ENCODE measurements at regions not wholly inside any gene's neighbourhood (a gene's known extent, or its start where the extent isn't known, plus 50 kb on each side); places are given as distances from the start of the nearest gene placed in this dataset.

DNA sequence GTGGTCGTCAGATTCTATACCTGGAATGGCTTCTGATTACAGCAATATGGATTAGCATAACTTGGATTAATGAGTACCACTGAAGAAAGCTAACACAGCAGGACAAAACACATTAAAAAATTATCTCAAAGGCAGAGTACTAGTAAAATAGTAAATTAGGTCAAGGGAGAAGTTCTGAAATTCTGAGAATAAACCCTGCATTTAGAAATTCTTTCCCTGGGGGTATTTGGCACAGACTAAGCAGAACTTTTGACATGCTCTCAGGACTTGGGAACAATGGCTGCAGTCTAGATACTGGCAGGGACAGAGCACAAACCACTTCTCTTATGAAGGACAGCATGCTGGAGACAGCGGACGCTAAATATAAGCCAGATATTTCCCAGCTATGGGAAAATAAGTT lies 85.6 kb upstream of the GRIA4 start:
- H3K79me2 ChIP-seq (ENCODE audit: insufficient read depth, low read length), result no peaks in the 10 kb centered on the region
- H3K9me3 ChIP-seq (ENCODE audit: insufficient read depth, low read length, severe bottlenecking), result no peaks in the 10 kb centered on the region
- ATAC-seq (ENCODE audit: insufficient read depth, low read depth), result no peak
- no peak overlapping the region for H3K27ac ChIP-seq (ENCODE audit: low read length)
- H3K4me2 ChIP-seq (ENCODE audit: insufficient read depth, low read length), result no peak overlapping the region
- no peak overlapping the region for H3K4me3 ChIP-seq (ENCODE audit: low read depth in 1 of 2, low read length in 2 of 2)
- H3K9ac ChIP-seq (ENCODE audit: low read depth, low read length), result no peak overlapping the region
- no peaks in the 10 kb centered on the region for H4K20me1 ChIP-seq (ENCODE audit: insufficient read depth, low read length)
- H2AFZ ChIP-seq (ENCODE audit: low read depth, low read length), result no peak overlapping the region
- no peaks in the 10 kb centered on the region for H3K36me3 ChIP-seq (ENCODE audit: insufficient read depth, low read length)
- no peaks in the 10 kb centered on the region for H3K4me1 ChIP-seq (ENCODE audit: insufficient read depth, low read length)
- TF ChIP-seq CTCF (IDR thresholded peaks at IDR 0.05; ENCODE audit: borderline replicate concordance, extremely low read depth, low read length, poor library complexity, severe bottlenecking) (no peak), EZH2 (IDR thresholded peaks at IDR 0.05; ENCODE audit: borderline replicate concordance, low read depth, low read length, severe bottlenecking) (no peak)
- DNase-seq, result no peak
- no peaks in the 10 kb centered on the region for H3K27me3 ChIP-seq (ENCODE audit: insufficient read depth, low read length, poor library complexity)

- no peaks in the 10 kb centered on the region for H3K4me1 ChIP-seq (ENCODE audit: insufficient read depth, low read length)
- DNase-seq (no peak), ATAC-seq (ENCODE audit: insufficient read depth, low read depth) (no peak)
- H2AFZ ChIP-seq (ENCODE audit: low read depth, low read length), result no peak overlapping the region
- no peaks in the 10 kb centered on the region for H3K9me3 ChIP-seq (ENCODE audit: insufficient read depth, low read length, severe bottlenecking)
- H3K9ac ChIP-seq (ENCODE audit: low read depth, low read length), result no peak overlapping the region
- H3K4me3 ChIP-seq (ENCODE audit: low read depth in 1 of 2, low read length in 2 of 2), result no peak overlapping the region
- H4K20me1 ChIP-seq (ENCODE audit: insufficient read depth, low read length), result no peaks in the 10 kb centered on the region
- TF ChIP-seq CTCF (IDR thresholded peaks at IDR 0.05; ENCODE audit: borderline replicate concordance, extremely low read depth, low read length, poor library complexity, severe bottlenecking), result no peak
- TF ChIP-seq EZH2 (IDR thresholded peaks at IDR 0.05; ENCODE audit: borderline replicate concordance, low read depth, low read length, severe bottlenecking), result no peak
- no peaks in the 10 kb centered on the region for H3K36me3 ChIP-seq (ENCODE audit: insufficient read depth, low read length)
- H3K4me2 ChIP-seq (ENCODE audit: insufficient read depth, low read length), result no peak overlapping the region
- no peaks in the 10 kb centered on the region for H3K79me2 ChIP-seq (ENCODE audit: insufficient read depth, low read length)
- no peaks in the 10 kb centered on the region for H3K27me3 ChIP-seq (ENCODE audit: insufficient read depth, low read length, poor library complexity)
- H3K27ac ChIP-seq (ENCODE audit: low read length), result no peak overlapping the region
These were observed 89.0 kb upstream of the GRIA4 start for GRCh38 chr11:105520706-105521345.

DNA sequence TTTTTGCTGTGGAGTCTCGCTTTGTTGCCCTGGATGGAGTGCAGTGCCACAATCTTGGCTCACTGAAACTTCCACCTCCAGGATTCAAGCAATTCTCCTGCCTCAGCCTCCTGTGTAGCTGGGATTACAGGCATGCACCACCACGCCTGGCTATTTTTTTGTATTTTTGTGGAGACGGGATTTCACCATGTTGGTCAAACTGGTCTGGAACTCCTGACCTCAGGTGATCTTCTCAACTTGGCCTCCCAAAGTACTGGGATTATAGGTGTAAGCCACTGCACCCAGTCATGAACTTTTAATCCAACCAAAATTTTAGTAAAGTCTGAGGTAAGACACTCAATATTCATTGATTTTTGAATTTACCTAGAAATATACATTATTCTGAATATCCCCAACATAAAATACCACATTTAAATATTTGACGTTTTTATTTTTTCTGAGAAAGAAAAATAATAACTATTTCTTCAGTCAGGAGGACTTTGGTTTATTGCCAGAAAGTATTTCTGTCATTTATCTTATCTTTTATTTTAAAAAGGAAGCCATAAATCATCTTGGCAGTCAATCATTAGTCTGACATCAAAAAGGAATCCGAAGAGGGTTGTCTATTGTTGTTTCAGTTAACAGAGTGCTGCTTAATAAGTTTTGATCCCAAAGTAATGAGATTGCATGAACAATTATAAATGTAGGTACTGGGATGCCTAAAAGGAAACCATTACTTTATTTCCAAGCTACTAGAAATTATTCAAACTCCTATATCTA lies 102.2 kb upstream of the GRIA4 start:
- Histone ChIP-seq H4K20me1 (ENCODE audit: insufficient read depth, low read length) (no peaks in the 10 kb centered on the region), H2AFZ (ENCODE audit: low read depth, low read length) (no peak overlapping the region), H3K9me3 (ENCODE audit: insufficient read depth, low read length, severe bottlenecking) (no peaks in the 10 kb centered on the region), H3K36me3 (ENCODE audit: insufficient read depth, low read length) (no peaks in the 10 kb centered on the region), H3K27ac (ENCODE audit: low read length) (no peak overlapping the region), H3K4me1 (ENCODE audit: insufficient read depth, low read length) (no peaks in the 10 kb centered on the region), H3K4me3 (ENCODE audit: low read depth in 1 of 2, low read length in 2 of 2) (no peak overlapping the region), H3K4me2 (ENCODE audit: insufficient read depth, low read length) (no peak overlapping the region), H3K79me2 (ENCODE audit: insufficient read depth, low read length) (no peaks in the 10 kb centered on the region), H3K27me3 (ENCODE audit: insufficient read depth, low read length, poor library complexity) (no peaks in the 10 kb centered on the region), H3K9ac (ENCODE audit: low read depth, low read length) (no peak overlapping the region)
- no peak for DNase-seq
- TF ChIP-seq EZH2 (IDR thresholded peaks at IDR 0.05; ENCODE audit: borderline replicate concordance, low read depth, low read length, severe bottlenecking) (no peak), CTCF (IDR thresholded peaks at IDR 0.05; ENCODE audit: borderline replicate concordance, extremely low read depth, low read length, poor library complexity, severe bottlenecking) (no peak)
- no peak for ATAC-seq (ENCODE audit: insufficient read depth, low read depth)

Data from DND-41 (cell line).